Neuron (in vitro differentiated cells): ENCODE measurements at regions not wholly inside any gene's neighbourhood (a gene's known extent, or its start where the extent isn't known, plus 50 kb on each side); places are given as distances from the start of the nearest gene placed in this dataset.

Experiments
- H2AFZ ChIP-seq: one replicate; pipeline ENCODE4 v1.6.1; 2013; ENCODE audit warnings: low read depth, mild to moderate bottlenecking, inconsistent platforms, low read length, moderate library complexity
- H3K27me3 ChIP-seq: one replicate; pipeline ENCODE4 v1.6.1; 2013; ENCODE audit warnings: low read length; ENCODE audit not compliant: insufficient read depth
- H3K36me3 ChIP-seq: one replicate; pipeline ENCODE4 v1.6.1; 2013; ENCODE audit warnings: low read length; ENCODE audit not compliant: insufficient read depth
- H3K4me1 ChIP-seq: one replicate; pipeline ENCODE4 v1.6.1; 2013; ENCODE audit warnings: low read length; ENCODE audit not compliant: insufficient read depth
- H3K4me3 ChIP-seq: 2 replicates; pipeline ENCODE4 v1.5.1; 2013; ENCODE audit warnings: mild to moderate bottlenecking, low read length, moderate library complexity
- H3K9me3 ChIP-seq: one replicate; pipeline ENCODE4 v1.6.1; 2013; ENCODE audit warnings: low read length

- no peaks in the 10 kb centered on the region for H3K9me3 ChIP-seq
- no peaks in the 10 kb centered on the region for H3K36me3 ChIP-seq
- no peaks in the 10 kb centered on the region for H3K27me3 ChIP-seq
- no peak overlapping the region for H3K4me3 ChIP-seq
- no peaks in the 10 kb centered on the region for H3K4me1 ChIP-seq
- no peak overlapping the region for H2AFZ ChIP-seq
These were observed 56.5 kb downstream of the CT47B1 start for GRCh38 chrX:120819126-120819525.

- H3K27me3 ChIP-seq: no peaks in the 10 kb centered on the region
- H3K9me3 ChIP-seq: no peaks in the 10 kb centered on the region
- H2AFZ ChIP-seq: no peak overlapping the region
- H3K4me3 ChIP-seq: no peak overlapping the region
- no peaks in the 10 kb centered on the region for H3K4me1 ChIP-seq
- H3K36me3 ChIP-seq: no peaks in the 10 kb centered on the region
These were observed 61.7 kb downstream of the CT47B1 start for GRCh38 chrX:120813982-120814381.

GRCh38 chrX:120801426-120801825 is 74.2 kb downstream of the CT47B1 start:
- H3K4me3 ChIP-seq: no peak overlapping the region
- no peak overlapping the region for H2AFZ ChIP-seq
- H3K27me3 ChIP-seq: no peaks in the 10 kb centered on the region
- no peaks in the 10 kb centered on the region for H3K4me1 ChIP-seq
- no peaks in the 10 kb centered on the region for H3K36me3 ChIP-seq
- no peaks in the 10 kb centered on the region for H3K9me3 ChIP-seq

DNA sequence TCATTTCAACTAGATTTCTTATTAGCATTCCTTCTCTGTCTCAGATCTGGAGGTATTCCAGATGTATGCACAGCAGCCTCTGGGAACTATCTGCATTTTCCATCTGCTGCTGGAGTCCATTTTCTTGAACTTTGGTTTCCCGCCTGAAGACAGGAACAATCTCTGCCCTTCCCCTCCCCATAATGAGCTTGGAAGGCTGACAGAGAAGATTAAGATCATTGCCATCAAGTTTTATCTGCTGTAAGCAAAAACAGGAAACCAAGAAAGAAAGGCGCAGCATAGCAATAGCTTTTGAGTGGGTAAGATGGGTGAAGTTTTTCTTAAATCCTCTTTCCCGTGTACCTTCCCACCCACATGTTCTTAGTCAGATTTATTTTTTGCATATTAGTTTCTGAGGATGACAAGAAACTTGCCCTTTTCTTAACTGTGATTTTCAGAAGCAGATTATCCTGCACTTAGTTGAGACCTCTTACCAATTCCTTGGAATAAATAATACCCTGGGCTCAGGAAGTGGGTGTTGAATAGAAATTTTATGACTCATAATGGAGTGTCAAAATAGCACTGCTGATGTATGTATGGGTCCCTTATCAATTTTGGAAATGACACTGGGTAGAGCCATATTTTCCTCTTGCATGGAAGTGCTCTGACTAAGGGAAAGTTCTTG is 78.3 kb downstream of the CT47B1 start:
- Histone ChIP-seq H3K4me3 (no peak overlapping the region), H3K4me1 (no peaks in the 10 kb centered on the region), H3K27me3 (no peaks in the 10 kb centered on the region), H2AFZ (no peak overlapping the region), H3K9me3 (no peaks in the 10 kb centered on the region), H3K36me3 (no peaks in the 10 kb centered on the region)

DNA sequence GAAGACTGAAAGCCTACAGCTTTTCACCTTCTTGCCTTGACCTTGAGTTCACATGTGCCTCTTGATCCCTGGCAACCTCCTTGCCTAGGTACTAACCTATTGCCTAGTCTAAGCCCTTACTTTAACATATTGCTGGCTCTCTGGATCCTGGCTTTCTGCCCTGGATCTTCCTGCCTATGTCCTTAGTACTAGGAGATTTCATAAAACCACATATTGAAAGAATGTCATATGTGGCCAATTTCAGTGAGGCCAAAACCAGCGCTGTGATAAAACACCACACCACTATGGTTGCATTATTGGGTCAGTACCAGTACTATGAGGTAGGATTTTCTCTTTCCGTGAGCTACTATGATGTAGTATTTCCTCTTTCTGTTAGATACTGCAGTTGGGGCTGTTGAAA is 80.4 kb downstream of the CT47B1 start:
- H3K4me1 ChIP-seq: no peaks in the 10 kb centered on the region
- no peaks in the 10 kb centered on the region for H3K36me3 ChIP-seq
- no peaks in the 10 kb centered on the region for H3K27me3 ChIP-seq

GRCh38 chrX:120794525-120794975 is 81.1 kb downstream of the CT47B1 start:
- Histone ChIP-seq H3K4me3 (no peak overlapping the region), H3K27me3 (no peaks in the 10 kb centered on the region), H2AFZ (no peak overlapping the region), H3K9me3 (no peaks in the 10 kb centered on the region), H3K36me3 (no peaks in the 10 kb centered on the region), H3K4me1 (no peaks in the 10 kb centered on the region)

More for the DNA sequence above, 80.4 kb downstream of the CT47B1 start:
- H3K9me3 ChIP-seq: no peaks in the 10 kb centered on the region
- no peak overlapping the region for H2AFZ ChIP-seq
- no peak overlapping the region for H3K4me3 ChIP-seq

- Histone ChIP-seq H3K36me3 (no peaks in the 10 kb centered on the region), H2AFZ (no peak overlapping the region), H3K4me1 (no peaks in the 10 kb centered on the region), H3K9me3 (no peaks in the 10 kb centered on the region), H3K27me3 (no peaks in the 10 kb centered on the region), H3K4me3 (no peak overlapping the region)
These were observed 82.6 kb downstream of the CT47B1 start for GRCh38 chrX:120793098-120793497.

- Histone ChIP-seq H2AFZ (no peak overlapping the region), H3K4me1 (no peaks in the 10 kb centered on the region), H3K4me3 (no peak overlapping the region), H3K36me3 (no peaks in the 10 kb centered on the region), H3K27me3 (no peaks in the 10 kb centered on the region), H3K9me3 (no peaks in the 10 kb centered on the region)
These were observed 84.5 kb downstream of the CT47B1 start for GRCh38 chrX:120791013-120791643.

DNA sequence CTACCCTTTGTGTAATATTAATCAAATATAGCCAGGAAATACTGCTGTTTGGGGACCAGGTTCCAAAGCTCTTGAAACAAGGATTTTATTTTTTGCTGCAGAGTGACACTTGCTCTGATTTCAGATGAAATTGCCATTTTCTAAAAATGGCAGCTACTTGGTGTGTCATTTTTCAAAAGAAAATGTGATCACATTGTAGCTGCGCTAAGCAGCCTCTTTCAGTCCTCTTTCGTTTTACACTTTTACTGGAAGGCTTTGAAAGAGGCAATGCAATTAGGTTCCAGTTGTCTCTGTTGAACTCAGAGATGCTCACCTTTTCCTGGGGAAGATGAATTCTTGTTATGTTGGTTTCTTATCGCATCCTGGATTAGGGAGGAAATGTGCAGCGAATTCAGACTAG is 85.1 kb downstream of the CT47B1 start:
- no peaks in the 10 kb centered on the region for H3K4me1 ChIP-seq

GRCh38 chrX:120790118-120790517 is 85.5 kb downstream of the CT47B1 start:
- Histone ChIP-seq H3K4me3 (no peak overlapping the region), H3K36me3 (no peaks in the 10 kb centered on the region), H3K4me1 (no peaks in the 10 kb centered on the region), H3K27me3 (no peaks in the 10 kb centered on the region), H3K9me3 (no peaks in the 10 kb centered on the region), H2AFZ (peak overlapping the region; percentile 50)

More for the DNA sequence above, 85.1 kb downstream of the CT47B1 start:
- Histone ChIP-seq H3K27me3 (no peaks in the 10 kb centered on the region), H3K4me3 (no peak overlapping the region), H3K9me3 (no peaks in the 10 kb centered on the region), H3K36me3 (no peaks in the 10 kb centered on the region), H2AFZ (peak overlapping the region; percentile 50)

- Histone ChIP-seq H3K4me3 (no peak overlapping the region), H3K27me3 (no peaks in the 10 kb centered on the region), H2AFZ (no peak overlapping the region), H3K9me3 (no peaks in the 10 kb centered on the region), H3K36me3 (no peaks in the 10 kb centered on the region), H3K4me1 (no peaks in the 10 kb centered on the region)
These were observed 94.3 kb downstream of the CT47B1 start for GRCh38 chrX:120781403-120781802.

DNA sequence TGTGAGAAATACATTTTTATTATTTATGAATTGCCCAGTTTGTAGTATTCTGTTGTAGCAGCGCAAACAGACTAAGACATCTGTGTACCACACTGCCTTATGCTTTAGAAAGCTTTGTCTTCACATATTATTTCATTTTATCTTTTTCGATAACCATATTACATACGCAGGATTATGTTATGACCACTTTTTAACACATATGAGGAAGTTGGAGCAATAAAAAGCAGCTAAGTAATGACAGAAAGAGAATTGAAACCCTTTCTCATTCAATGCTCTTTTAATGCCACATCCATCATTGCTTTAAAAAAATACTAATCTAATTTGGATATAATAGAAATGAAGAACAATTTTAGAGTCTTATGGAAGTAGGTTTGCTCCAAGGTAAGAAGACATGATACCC is 99.7 kb downstream of the CT47B1 start:
- peaks cover 7% of the 10 kb centered on the region for H3K27me3 ChIP-seq
- no peaks in the 10 kb centered on the region for H3K9me3 ChIP-seq
- H3K4me3 ChIP-seq: no peak overlapping the region
- no peak overlapping the region for H2AFZ ChIP-seq
- peaks cover under 1% of the 10 kb centered on the region for H3K4me1 ChIP-seq
- no peaks in the 10 kb centered on the region for H3K36me3 ChIP-seq

DNA sequence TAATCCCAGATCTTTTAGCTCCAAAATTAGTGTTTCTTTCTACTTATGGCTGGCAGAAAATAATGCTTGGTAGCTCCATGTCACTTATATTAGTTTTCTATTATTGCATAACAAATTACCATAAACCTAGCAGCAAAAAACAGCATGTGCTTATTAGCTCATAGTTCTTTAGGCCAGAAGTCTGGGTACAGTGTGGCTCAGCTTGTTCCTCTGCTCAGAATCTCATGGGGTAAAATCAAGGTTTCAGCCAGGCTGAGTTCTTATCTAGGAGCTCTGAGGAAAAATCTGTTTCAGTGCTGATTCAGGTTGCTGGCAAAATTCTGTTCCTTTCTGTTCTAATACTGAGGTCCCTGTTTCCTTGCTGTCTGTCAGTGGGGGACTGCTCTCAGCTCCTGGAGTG is 101.1 kb downstream of the CT47B1 start:
- no peaks in the 10 kb centered on the region for H3K36me3 ChIP-seq
- peaks cover 5% of the 10 kb centered on the region for H3K4me1 ChIP-seq
- H3K9me3 ChIP-seq: no peaks in the 10 kb centered on the region
- H3K27me3 ChIP-seq: peaks cover 7% of the 10 kb centered on the region
- no peak overlapping the region for H3K4me3 ChIP-seq
- no peak overlapping the region for H2AFZ ChIP-seq

- H3K36me3 ChIP-seq: no peaks in the 10 kb centered on the region
- H3K4me1 ChIP-seq: peaks cover 5% of the 10 kb centered on the region
These were observed 101.9 kb downstream of the CT47B1 start for GRCh38 chrX:120773801-120774200.

More at GRCh38 chrX:120773801-120774200, 101.9 kb downstream of the CT47B1 start:
- no peaks in the 10 kb centered on the region for H3K9me3 ChIP-seq
- peaks cover 7% of the 10 kb centered on the region for H3K27me3 ChIP-seq
- no peak overlapping the region for H3K4me3 ChIP-seq
- H2AFZ ChIP-seq: no peak overlapping the region
